GM12878 (cell line): ENCODE measurements at regions not wholly inside any gene's neighbourhood (a gene's known extent, or its start where the extent isn't known, plus 50 kb on each side); places are given as distances from the start of the nearest gene placed in this dataset.
"Not testable (repeated sequence)": the region's sequence is repeated elsewhere in the genome, so short reads cannot be mapped to it uniquely, and the experiment has no call there.

Experiments
- ATAC-seq: fragments of 200-7000 bp; cut with Tn5 transposase; 3 replicates; pipeline ENCODE4 v1.9.1; 2020; ENCODE audit warnings: mild to moderate bottlenecking, moderate library complexity
- BruUV-seq: library from RNA; stranded (reverse); fragments of 400-500 nt; replicated peaks from 2 replicates; lab custom pipeline; 2021; lab: Mats Ljungman, UMichigan
- CTCF ChIA-PET: fragments of 300-600 bp; sonication (Branson Sonifier 250); formaldehyde crosslinking; extraction: SDS; loops from one replicate; lab custom pipeline; 2021; ENCODE audit warnings: inconsistent platforms; lab: Yijun Ruan, JAX
- POLR2A ChIA-PET: fragments of 350-600 bp; formaldehyde crosslinking; extraction: SDS; loops from one replicate; lab custom pipeline; 2021; ENCODE audit warnings: inconsistent platforms; lab: Charles Lee
- RAD21 ChIA-PET: fragments of 300-600 bp; sonication (Branson Sonifier 250); formaldehyde crosslinking; loops from one replicate; lab custom pipeline; 2023; ENCODE audit warnings: antibody characterized with exemption; ENCODE audit not compliant: unreplicated experiment; lab: Charles Lee
- SMC1A ChIA-PET: fragments of 300-600 bp; sonication (Branson Sonifier 250); formaldehyde crosslinking; loops from one replicate; lab custom pipeline; 2023; ENCODE audit not compliant: unreplicated experiment, uncharacterized antibody; lab: Charles Lee
- DNase-seq: peaks from one replicate; pipeline ENCODE4 v3.0.0-alpha.2; 2011; ENCODE audit warnings: low read depth, low spot score
- FAIRE-seq: peaks from 3 replicates; lab custom pipeline; 2011; peaks lifted over from hg19 to GRCh38; lab: Jason Lieb, UNC
- H2AFZ ChIP-seq: 2 replicates; pipeline ENCODE4 v1.6.0; 2011; ENCODE audit warnings: low read depth, low read length, control low read depth; ENCODE audit not compliant: control insufficient read depth
- H3K27ac ChIP-seq: 2 replicates; pipeline ENCODE4 v1.5.1; 2011; ENCODE audit warnings: control low read depth; ENCODE audit not compliant: control insufficient read depth, insufficient read depth
- H3K27me3 ChIP-seq, 2 experiments: replicated peaks in 1 of 2; 2 replicates each; pipeline versions ENCODE4 v1.6.0 to v1.6.1; 2011; ENCODE audit warnings: low read length in 1 of 2; ENCODE audit not compliant: control insufficient read depth in 2 of 2, insufficient read depth in 2 of 2
- H3K36me3 ChIP-seq, 2 experiments: 2 replicates each; pipeline ENCODE4 v1.5.1; 2011; ENCODE audit warnings: low read length in 1 of 2; ENCODE audit not compliant: control insufficient read depth in 2 of 2, insufficient read depth in 2 of 2
- H3K4me1 ChIP-seq: 2 replicates; pipeline ENCODE4 v1.6.1; 2011; ENCODE audit warnings: mild to moderate bottlenecking, low read length, moderate library complexity, mixed read lengths; ENCODE audit not compliant: control insufficient read depth, insufficient read depth
- H3K4me2 ChIP-seq: 2 replicates; pipeline ENCODE4 v1.6.0; 2011; ENCODE audit warnings: control low read depth; ENCODE audit not compliant: control insufficient read depth, insufficient read depth
- H3K4me3 ChIP-seq: fragments of 200-600 bp; sonication (generic); 2 replicates; pipeline ENCODE4 v1.5.1; 2016
- H3K79me2 ChIP-seq: 2 replicates; pipeline ENCODE4 v1.6.0; 2011; ENCODE audit warnings: low read length; ENCODE audit not compliant: control insufficient read depth, insufficient read depth
- H3K9ac ChIP-seq: 2 replicates; pipeline ENCODE4 v1.8.0; 2011; ENCODE audit warnings: low read length, control low read depth, mixed read lengths; ENCODE audit not compliant: control insufficient read depth, insufficient read depth
- H3K9me3 ChIP-seq: replicated peaks from 3 replicates; pipeline ENCODE4 v1.5.1; 2011; ENCODE audit warnings: mild to moderate bottlenecking, low read length; ENCODE audit not compliant: control insufficient read depth, insufficient read depth
- H4K20me1 ChIP-seq: 2 replicates; pipeline ENCODE4 v1.6.0; 2011; ENCODE audit not compliant: control insufficient read depth, insufficient read depth
- CTCF ChIP-seq, 3 experiments: IDR thresholded peaks in 2 of 3; conservative IDR thresholded peaks in 1 of 3; 2 replicates each; pipeline ENCODE4 v1.5.1; 2011; ENCODE audit warnings: low read depth in 3 of 3, low read length in 3 of 3, mild to moderate bottlenecking in 3 of 3, control low read depth in 2 of 3, moderate library complexity in 2 of 3, inconsistent platforms in 1 of 3, mixed read lengths in 1 of 3; ENCODE audit not compliant: control insufficient read depth in 2 of 3, insufficient read depth in 1 of 3; ENCODE audit errors: extremely low read depth in 1 of 3
- EGR1 ChIP-seq, 2 experiments: IDR thresholded peaks; 1 replicate in 1 of 2; 2 replicates in 1 of 2; pipeline ENCODE4 v1.6.1; 2011 to 2012; ENCODE audit warnings: low read depth in 2 of 2, low read length in 2 of 2, borderline replicate concordance in 1 of 2, mild to moderate bottlenecking in 1 of 2, moderate library complexity in 1 of 2
- HCFC1 ChIP-seq: fragments of 150-350 bp; IDR thresholded peaks from 2 replicates; pipeline ENCODE4 v1.6.1; 2014; ENCODE audit warnings: low read length
- IKZF2 ChIP-seq, 2 experiments: fragments of 450-650 bp; IDR thresholded peaks; 2 replicates each; pipeline ENCODE4 v1.6.1; 2017; ENCODE audit warnings: mild to moderate bottlenecking in 2 of 2, moderate library complexity in 2 of 2
- NR2C1 ChIP-seq: fragments of 450-650 bp; IDR thresholded peaks from 2 replicates; pipeline ENCODE4 v1.6.1; 2017; ENCODE audit warnings: antibody characterized with exemption, mild to moderate bottlenecking, moderate library complexity
- POLR2A ChIP-seq: IDR thresholded peaks from 2 replicates; pipeline ENCODE4 v1.6.1; 2011; ENCODE audit warnings: low read depth, mild to moderate bottlenecking, low read length
- TAF1 ChIP-seq: IDR thresholded peaks from 2 replicates; pipeline ENCODE4 v1.6.1; 2011; ENCODE audit warnings: mild to moderate bottlenecking, low read depth, low read length, borderline replicate concordance
- ZNF622 ChIP-seq: fragments of 450-650 bp; IDR thresholded peaks from 2 replicates; pipeline ENCODE4 v1.6.1; 2017; ENCODE audit warnings: mild to moderate bottlenecking, inconsistent platforms
- WGBS: methylation state at CpG from one replicate; pipeline ENCODE4 v1.1.6; 2016; ENCODE audit warnings: low lambda C conversion rate; ENCODE audit not compliant: insufficient replicate concordance, insufficient coverage; ENCODE audit errors: missing lambda C conversion rate; 5-methylcytosine and 5-hydroxymethylcytosine counted together
- in situ Hi-C: fragments of 300-500 bp; cut with MboI; formaldehyde crosslinking; loops from 9 replicates; pipeline ENCODE4 v1.14.3; 2018; ENCODE audit warnings: mixed read lengths
- intact Hi-C: fragments of 100-400 bp; cut with micrococcal nuclease; formaldehyde crosslinking; loops from one replicate; pipeline ENCODE4 v1.14.2; 2022; ENCODE audit not compliant: unreplicated experiment

- no peak overlapping the region for H3K4me3 ChIP-seq
- no peaks in the 10 kb centered on the region for H3K27me3 ChIP-seq
- no peak overlapping the region for H3K9ac ChIP-seq
- DNase-seq (no peak), FAIRE-seq (no peak), ATAC-seq (no peak)
- ChIA-PET RAD21 (interaction anchor here (1.4 to 2.9 kb wide), 2 partner anchors 46 to 243 kb away, joined by 3 to 9 read pairs; no protein-coding TSS in a partner anchor), POLR2A (interaction anchor here (1.0 to 2.8 kb wide), 2 partner anchors 9 to 45 kb away, joined by 3 to 10 read pairs; no protein-coding TSS in a partner anchor), SMC1A (interaction anchor here (1.1 to 3.9 kb wide), 3 partner anchors 45 to 235 kb away, joined by 3 to 20 read pairs (median 4); no protein-coding TSS in a partner anchor), CTCF (interaction anchor here (1.5 kb wide), 1 partner anchor 45 kb away, joined by 3 read pairs; no protein-coding TSS in a partner anchor)
- no peak overlapping the region for H2AFZ ChIP-seq
- 54% methylated on average over 1 of the region's 1 CpG for WGBS
- in situ Hi-C loops = no loop called here
- intact Hi-C loops = no loop called here
- TF ChIP-seq EGR1 (IDR thresholded peaks at IDR 0.05; ENCODE audit: borderline replicate concordance in 1 of 2, low read depth in 2 of 2, low read length in 2 of 2) (no peak), HCFC1 (no peak), ZNF622 (no peak), NR2C1 (no peak), TAF1 (no peak), POLR2A (no peak), IKZF2 (IDR thresholded peaks at IDR 0.05) (no peak), CTCF (IDR thresholded peaks at IDR 0.05 in 2 of 3, conservative IDR thresholded peaks at IDR 0.05 in 1 of 3; ENCODE audit: control insufficient read depth in 2 of 3, extremely low read depth in 1 of 3, insufficient read depth in 1 of 3, low read depth in 3 of 3, low read length in 3 of 3) (no peak)
- H3K4me1 ChIP-seq = peaks cover 5% of the 10 kb centered on the region; the same call in 1 of the 2 replicates
- H4K20me1 ChIP-seq = no peaks in the 10 kb centered on the region
- H3K4me2 ChIP-seq = no peak overlapping the region
- H3K79me2 ChIP-seq = no peaks in the 10 kb centered on the region
- no peak overlapping the region for H3K27ac ChIP-seq
- no peaks in the 10 kb centered on the region for H3K9me3 ChIP-seq
- H3K36me3 ChIP-seq = no peaks in the 10 kb centered on the region
- BruUV-seq = no TSS peak
Observed at GRCh38 chr5:40440746-40441145, 239.0 kb upstream of the PTGER4 start.

GRCh38 chr5:40439103-40439502, 240.6 kb upstream of the PTGER4 start:
- 90% methylated on average over 3 of the region's 3 CpGs for WGBS
- H4K20me1 ChIP-seq, H3K4me2 ChIP-seq, intact Hi-C loops, H3K27me3 ChIP-seq, H3K79me2 ChIP-seq, H3K36me3 ChIP-seq, H2AFZ ChIP-seq, H3K9me3 ChIP-seq, POLR2A ChIA-PET, H3K4me3 ChIP-seq, H3K27ac ChIP-seq, CTCF ChIA-PET, in situ Hi-C loops, BruUV-seq, FAIRE-seq, DNase-seq, H3K9ac ChIP-seq, H3K4me1 ChIP-seq, ATAC-seq: not testable (repeated sequence)
- SMC1A ChIA-PET = interaction anchor here (1.2 to 3.9 kb wide), 2 partner anchors 47 to 64 kb away, joined by 3 to 20 read pairs; no protein-coding TSS in a partner anchor
- RAD21 ChIA-PET = interaction anchor here (0.6 kb wide), 1 partner anchor 76 kb away, joined by 3 read pairs; no protein-coding TSS in a partner anchor

GRCh38 chr5:40438646-40439045, 241.1 kb upstream of the PTGER4 start:
- FAIRE-seq = not testable (repeated sequence)

More at GRCh38 chr5:40438646-40439045, 241.1 kb upstream of the PTGER4 start:
- H2AFZ ChIP-seq, H3K9me3 ChIP-seq, H3K27me3 ChIP-seq, in situ Hi-C loops, H3K36me3 ChIP-seq, H3K27ac ChIP-seq, H3K4me2 ChIP-seq, intact Hi-C loops, DNase-seq, H4K20me1 ChIP-seq, H3K4me3 ChIP-seq, BruUV-seq, H3K4me1 ChIP-seq, H3K79me2 ChIP-seq, H3K9ac ChIP-seq, POLR2A ChIA-PET, ATAC-seq, CTCF ChIA-PET: not testable (repeated sequence)
- WGBS = 74% methylated on average over 8 of the region's 26 CpGs
- ChIA-PET SMC1A (interaction anchor here (1.2 kb wide), 1 partner anchor 63 kb away, joined by 3 read pairs; no protein-coding TSS in a partner anchor), RAD21 (interaction anchor here (0.6 kb wide), 1 partner anchor 76 kb away, joined by 3 read pairs; no protein-coding TSS in a partner anchor)
